ENCODE measurements at regions not wholly inside any gene's neighbourhood (a gene's known extent, or its start where the extent isn't known, plus 50 kb on each side); places are given as distances from the start of the nearest gene placed in this dataset.
"Not testable (repeated sequence)": the region's sequence is repeated elsewhere in the genome, so short reads cannot be mapped to it uniquely, and the experiment has no call there.

GRCh38 chr17:26981845-26982425 is 312.0 kb upstream of the WSB1 start:
- TF ChIP-seq CTCF, EZH2phosphoT487, EZH2 (IDR thresholded peaks at IDR 0.05): not testable (repeated sequence)

Measured in neural progenitor cell (in vitro differentiated cells).